ENCODE measurements at regions not wholly inside any gene's neighbourhood (a gene's known extent, or its start where the extent isn't known, plus 50 kb on each side); places are given as distances from the start of the nearest gene placed in this dataset.

GRCh38 chr12:24561411-24561871 lies 387.5 kb downstream of the BCAT1 start:
- DNase-seq (ENCODE audit: low spot score) = no peak

DNA sequence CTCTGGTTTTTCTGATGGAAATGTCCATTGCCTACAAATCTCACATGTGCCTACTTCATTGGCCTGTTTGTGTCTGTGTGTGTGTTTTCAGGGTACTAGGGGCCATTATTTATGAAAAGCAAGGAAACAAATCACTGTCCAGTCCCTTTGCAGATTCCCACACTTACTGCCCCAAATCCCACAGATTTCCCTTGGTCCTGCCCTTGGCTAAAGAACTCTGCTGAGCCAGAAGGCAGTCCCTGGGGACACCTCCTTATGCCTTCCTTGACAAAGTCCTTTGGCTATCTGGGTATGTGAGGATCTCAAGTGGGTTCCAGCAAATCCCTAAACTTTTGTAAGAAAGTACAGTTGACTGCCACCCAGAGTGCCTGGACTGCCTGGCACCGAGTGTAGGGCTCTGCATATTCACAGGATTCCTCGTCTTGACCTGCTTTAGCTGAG lies 388.1 kb downstream of the BCAT1 start:
- Histone ChIP-seq H3K4me3 (ENCODE audit: severe bottlenecking) (no peak overlapping the region), H3K27ac (ENCODE audit: poor library complexity, severe bottlenecking) (no peak overlapping the region)

More at GRCh38 chr12:24561411-24561871, 387.5 kb downstream of the BCAT1 start:
- Histone ChIP-seq H3K4me3 (ENCODE audit: severe bottlenecking) (peak overlapping the region; percentile 23), H3K27ac (ENCODE audit: poor library complexity, severe bottlenecking) (no peak overlapping the region), H3K27me3 (ENCODE audit: insufficient read depth, poor library complexity, severe bottlenecking) (peaks cover 47% of the 10 kb centered on the region), H3K9me3 (ENCODE audit: severe bottlenecking) (no peaks in the 10 kb centered on the region), H3K36me3 (ENCODE audit: low read depth) (no peaks in the 10 kb centered on the region), H3K4me1 (ENCODE audit: insufficient read depth, poor library complexity, severe bottlenecking) (no peaks in the 10 kb centered on the region)
- ATAC-seq (ENCODE audit: low read depth) = no peak
- no peak for TF ChIP-seq CTCF (IDR thresholded peaks at IDR 0.05; ENCODE audit: poor library complexity, severe bottlenecking)

DNA sequence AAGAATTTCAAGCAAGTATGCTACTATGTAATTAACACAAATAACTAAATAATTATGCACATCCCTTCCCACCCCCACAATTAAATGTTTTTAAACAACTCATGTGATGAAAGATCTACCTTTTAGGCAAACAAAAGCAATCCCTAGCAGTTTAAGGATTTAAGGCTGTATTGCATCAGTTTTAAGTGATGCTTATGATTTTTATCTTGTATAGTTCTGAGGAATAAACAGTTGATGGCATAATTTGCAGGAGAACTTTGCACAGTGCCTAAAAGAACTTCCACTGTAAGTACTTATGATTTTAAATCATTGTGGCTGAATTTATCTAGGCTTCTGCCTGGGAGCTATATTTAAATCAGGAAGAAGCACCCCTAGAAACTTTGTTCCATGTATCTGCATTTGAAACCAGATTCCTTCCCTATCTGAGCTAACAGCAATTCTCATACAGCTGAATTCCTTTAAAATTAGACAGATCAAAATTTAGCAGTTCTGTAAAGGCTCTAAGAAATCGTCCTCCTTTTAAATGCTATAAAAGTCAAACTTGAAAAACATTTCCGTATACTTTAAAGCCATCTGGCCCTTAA lies 388.6 kb downstream of the BCAT1 start:
- peaks cover 42% of the 10 kb centered on the region for H3K27me3 ChIP-seq (ENCODE audit: insufficient read depth, poor library complexity, severe bottlenecking)
- TF ChIP-seq CTCF (IDR thresholded peaks at IDR 0.05; ENCODE audit: poor library complexity, severe bottlenecking) = no peak
- no peaks in the 10 kb centered on the region for H3K9me3 ChIP-seq (ENCODE audit: severe bottlenecking)
- no peaks in the 10 kb centered on the region for H3K36me3 ChIP-seq (ENCODE audit: low read depth)
- no peaks in the 10 kb centered on the region for H3K4me1 ChIP-seq (ENCODE audit: insufficient read depth, poor library complexity, severe bottlenecking)
- DNase-seq (ENCODE audit: low spot score) = no peak
- H3K27ac ChIP-seq (ENCODE audit: poor library complexity, severe bottlenecking) = no peak overlapping the region
- no peak for ATAC-seq (ENCODE audit: low read depth)
- H3K4me3 ChIP-seq (ENCODE audit: severe bottlenecking) = no peak overlapping the region

More for the DNA sequence above, 388.1 kb downstream of the BCAT1 start:
- Histone ChIP-seq H3K9me3 (ENCODE audit: severe bottlenecking) (no peaks in the 10 kb centered on the region), H3K36me3 (ENCODE audit: low read depth) (no peaks in the 10 kb centered on the region), H3K27me3 (ENCODE audit: insufficient read depth, poor library complexity, severe bottlenecking) (peaks cover 47% of the 10 kb centered on the region), H3K4me1 (ENCODE audit: insufficient read depth, poor library complexity, severe bottlenecking) (no peaks in the 10 kb centered on the region)
- ATAC-seq (ENCODE audit: low read depth) (no peak), DNase-seq (ENCODE audit: low spot score) (no peak)
- TF ChIP-seq CTCF (IDR thresholded peaks at IDR 0.05; ENCODE audit: poor library complexity, severe bottlenecking) = no peak

GRCh38 chr12:24557738-24558137 lies 391.2 kb downstream of the BCAT1 start:
- TF ChIP-seq CTCF (IDR thresholded peaks at IDR 0.05; ENCODE audit: poor library complexity, severe bottlenecking) = no peak
- Histone ChIP-seq H3K27ac (ENCODE audit: poor library complexity, severe bottlenecking) (no peak overlapping the region), H3K4me3 (ENCODE audit: severe bottlenecking) (no peak overlapping the region), H3K4me1 (ENCODE audit: insufficient read depth, poor library complexity, severe bottlenecking) (no peaks in the 10 kb centered on the region), H3K27me3 (ENCODE audit: insufficient read depth, poor library complexity, severe bottlenecking) (peaks cover 24% of the 10 kb centered on the region), H3K36me3 (ENCODE audit: low read depth) (no peaks in the 10 kb centered on the region), H3K9me3 (ENCODE audit: severe bottlenecking) (no peaks in the 10 kb centered on the region)
- ATAC-seq (ENCODE audit: low read depth) (no peak), DNase-seq (ENCODE audit: low spot score) (no peak)

- Histone ChIP-seq H3K27me3 (ENCODE audit: insufficient read depth, poor library complexity, severe bottlenecking) (peaks cover 12% of the 10 kb centered on the region), H3K4me3 (ENCODE audit: severe bottlenecking) (no peak overlapping the region), H3K36me3 (ENCODE audit: low read depth) (no peaks in the 10 kb centered on the region), H3K9me3 (ENCODE audit: severe bottlenecking) (no peaks in the 10 kb centered on the region), H3K27ac (ENCODE audit: poor library complexity, severe bottlenecking) (no peak overlapping the region), H3K4me1 (ENCODE audit: insufficient read depth, poor library complexity, severe bottlenecking) (no peaks in the 10 kb centered on the region)
- no peak for ATAC-seq (ENCODE audit: low read depth)
- no peak for TF ChIP-seq CTCF (IDR thresholded peaks at IDR 0.05; ENCODE audit: poor library complexity, severe bottlenecking)
- no peak for DNase-seq (ENCODE audit: low spot score)
Measured at GRCh38 chr12:24555730-24556129, 393.2 kb downstream of the BCAT1 start.

All from RWPE2 (cell line).